IPS-15b (cell line): ENCODE measurements at regions not wholly inside any gene's neighbourhood (a gene's known extent, or its start where the extent isn't known, plus 50 kb on each side); places are given as distances from the start of the nearest gene placed in this dataset.
"Not testable (repeated sequence)": the region's sequence is repeated elsewhere in the genome, so short reads cannot be mapped to it uniquely, and the experiment has no call there.

Experiments
- H3K27me3 ChIP-seq: one replicate; pipeline ENCODE4 v1.6.1; 2013; ENCODE audit warnings: low read length; ENCODE audit not compliant: control insufficient read depth, insufficient read depth
- H3K36me3 ChIP-seq: one replicate; pipeline ENCODE4 v1.6.1; 2013; ENCODE audit warnings: low read length; ENCODE audit not compliant: control insufficient read depth, insufficient read depth
- H3K4me1 ChIP-seq: one replicate; pipeline ENCODE4 v1.6.1; 2013; ENCODE audit warnings: mild to moderate bottlenecking, low read length; ENCODE audit not compliant: control insufficient read depth, insufficient read depth
- H3K4me3 ChIP-seq: one replicate; pipeline ENCODE4 v1.5.1; 2013; ENCODE audit warnings: low read depth, low read length
- H3K9ac ChIP-seq: one replicate; pipeline ENCODE4 v1.6.1; 2013; ENCODE audit warnings: low read depth, mild to moderate bottlenecking, low read length
- H3K9me3 ChIP-seq: one replicate; pipeline ENCODE4 v1.6.1; 2013; ENCODE audit warnings: mild to moderate bottlenecking, low read length; ENCODE audit not compliant: control insufficient read depth, insufficient read depth

DNA sequence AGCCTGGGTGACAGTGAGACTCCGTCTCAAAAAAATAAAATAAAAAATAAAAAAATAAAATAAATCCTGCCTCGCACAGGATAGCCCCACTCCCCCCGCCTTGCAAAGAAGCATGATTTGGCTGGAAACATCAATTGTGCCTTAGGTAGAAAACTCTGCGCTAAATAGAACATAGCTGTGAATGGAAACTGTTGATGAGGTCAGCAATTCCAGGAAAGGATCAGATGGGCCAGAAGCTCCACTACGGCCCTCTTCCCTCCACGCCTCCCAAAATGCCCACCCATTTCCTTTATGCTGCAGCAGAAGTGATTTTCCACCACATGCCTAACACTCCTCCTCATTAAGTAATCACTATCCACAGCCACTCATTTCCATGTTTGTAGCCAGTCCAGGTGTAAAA lies 473.4 kb downstream of the XYLT1 start:
- Histone ChIP-seq H3K4me3 (no peak overlapping the region), H3K9ac (no peak overlapping the region), H3K9me3 (no peaks in the 10 kb centered on the region), H3K27me3 (no peaks in the 10 kb centered on the region), H3K4me1 (no peaks in the 10 kb centered on the region), H3K36me3 (no peaks in the 10 kb centered on the region)

DNA sequence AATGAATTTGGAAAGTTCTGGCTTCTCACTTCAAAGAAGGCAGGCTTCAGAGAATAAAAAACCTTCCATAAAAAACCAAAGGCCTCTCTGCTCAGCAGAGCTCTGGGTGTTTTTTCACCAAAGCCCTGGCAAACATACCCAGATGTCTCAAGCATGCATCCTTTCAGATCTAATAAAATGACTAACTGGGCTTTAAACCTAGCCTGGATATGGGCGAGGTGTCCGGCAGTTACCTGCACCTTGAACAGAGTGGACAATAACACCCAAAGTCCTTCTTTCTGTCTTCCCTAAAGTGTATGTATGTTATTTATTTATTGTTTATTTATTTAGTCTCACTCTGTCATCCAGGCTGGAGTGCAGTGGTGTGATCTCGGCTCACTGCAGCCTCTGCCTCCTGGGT lies 469.3 kb downstream of the XYLT1 start:
- Histone ChIP-seq H3K4me1 (no peaks in the 10 kb centered on the region), H3K36me3 (no peaks in the 10 kb centered on the region)

DNA sequence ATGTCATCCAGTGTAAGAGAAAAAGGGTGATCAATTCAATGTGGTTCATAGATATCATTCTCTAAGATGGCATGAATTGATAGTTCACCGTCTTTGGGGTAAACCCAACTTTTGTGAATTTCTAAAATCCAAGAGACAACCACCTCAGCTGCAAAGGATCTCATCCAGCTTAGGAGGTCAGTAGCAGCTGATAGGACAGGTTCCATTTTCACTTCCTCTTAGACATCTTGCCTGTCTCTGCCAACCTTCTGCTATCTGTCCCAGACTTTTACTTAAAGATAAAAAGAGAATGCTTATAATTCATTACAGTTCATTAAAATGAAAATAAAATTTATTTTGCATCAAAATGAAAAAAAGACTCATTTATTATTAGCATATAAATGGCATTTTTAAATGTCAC lies 468.2 kb downstream of the XYLT1 start:
- Histone ChIP-seq H3K9me3 (no peaks in the 10 kb centered on the region), H3K4me1 (no peaks in the 10 kb centered on the region), H3K36me3 (no peaks in the 10 kb centered on the region), H3K9ac (no peak overlapping the region), H3K4me3 (no peak overlapping the region), H3K27me3 (no peaks in the 10 kb centered on the region)

More for the DNA sequence above, 469.3 kb downstream of the XYLT1 start:
- Histone ChIP-seq H3K27me3 (no peaks in the 10 kb centered on the region), H3K4me3 (no peak overlapping the region), H3K9me3 (no peaks in the 10 kb centered on the region), H3K9ac (no peak overlapping the region)

DNA sequence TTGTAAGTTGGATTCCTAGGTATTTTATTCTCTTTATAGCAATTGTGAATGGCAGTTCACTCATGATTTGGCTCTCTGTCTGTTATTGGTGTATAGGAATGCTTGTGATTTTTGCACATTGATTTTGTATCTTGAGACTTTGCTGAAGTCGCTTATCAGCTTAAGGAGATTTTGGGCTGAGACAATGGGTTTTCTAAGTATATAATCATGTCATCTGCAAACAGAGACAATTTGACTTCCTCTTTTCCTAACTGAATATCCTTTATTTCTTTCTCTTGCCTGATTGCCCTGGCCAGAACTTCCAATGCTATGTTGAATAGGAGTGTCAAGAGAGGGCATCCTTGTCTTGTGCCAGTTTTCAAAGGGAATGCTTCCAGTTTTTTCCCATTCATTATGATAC lies 464.8 kb downstream of the XYLT1 start:
- not testable (repeated sequence) for H3K4me1 ChIP-seq, H3K4me3 ChIP-seq, H3K9ac ChIP-seq, H3K27me3 ChIP-seq, H3K9me3 ChIP-seq, H3K36me3 ChIP-seq

DNA sequence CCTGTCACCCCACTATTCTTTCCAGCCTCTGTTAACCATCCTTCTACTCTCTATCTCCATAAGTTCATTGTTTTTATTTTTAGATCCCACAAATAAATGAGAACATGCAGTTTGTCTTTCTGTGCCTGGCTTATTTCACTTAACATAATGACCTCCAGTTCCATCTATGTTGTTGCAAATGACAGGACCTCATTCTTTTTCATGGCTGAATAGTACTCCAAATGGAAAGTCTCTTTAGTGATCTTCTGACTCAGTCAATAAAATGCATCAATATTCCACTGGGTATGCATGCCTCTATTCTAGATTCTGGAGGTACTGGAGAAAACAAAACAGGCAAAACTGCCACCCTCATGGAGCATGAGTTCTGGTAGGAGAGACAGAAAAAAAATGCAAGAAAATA lies 459.0 kb downstream of the XYLT1 start:
- no peak overlapping the region for H3K9ac ChIP-seq
- no peaks in the 10 kb centered on the region for H3K27me3 ChIP-seq
- no peak overlapping the region for H3K4me3 ChIP-seq
- no peaks in the 10 kb centered on the region for H3K4me1 ChIP-seq
- H3K36me3 ChIP-seq = no peaks in the 10 kb centered on the region
- no peaks in the 10 kb centered on the region for H3K9me3 ChIP-seq

DNA sequence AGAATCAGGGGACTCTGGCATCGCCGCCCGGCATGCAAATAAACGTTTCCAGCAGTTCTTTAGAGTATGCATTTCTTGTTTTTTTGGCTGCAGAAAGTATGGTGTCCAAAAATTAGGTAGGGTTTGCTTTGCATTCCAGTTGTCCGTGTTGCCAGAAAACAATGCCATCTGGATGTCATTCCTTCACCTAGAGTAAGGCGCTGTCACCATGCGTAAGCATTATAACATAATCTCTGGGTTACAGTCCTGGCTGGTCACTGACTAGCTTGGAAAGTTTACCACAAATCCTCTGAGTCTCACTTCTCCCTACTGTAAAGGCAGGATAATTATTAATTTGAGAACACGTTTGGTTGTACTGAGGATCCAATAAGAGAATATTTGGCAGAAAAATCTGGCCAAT lies 457.7 kb downstream of the XYLT1 start:
- no peaks in the 10 kb centered on the region for H3K4me1 ChIP-seq
- no peaks in the 10 kb centered on the region for H3K9me3 ChIP-seq
- no peak overlapping the region for H3K4me3 ChIP-seq
- no peaks in the 10 kb centered on the region for H3K36me3 ChIP-seq
- no peaks in the 10 kb centered on the region for H3K27me3 ChIP-seq
- no peak overlapping the region for H3K9ac ChIP-seq

DNA sequence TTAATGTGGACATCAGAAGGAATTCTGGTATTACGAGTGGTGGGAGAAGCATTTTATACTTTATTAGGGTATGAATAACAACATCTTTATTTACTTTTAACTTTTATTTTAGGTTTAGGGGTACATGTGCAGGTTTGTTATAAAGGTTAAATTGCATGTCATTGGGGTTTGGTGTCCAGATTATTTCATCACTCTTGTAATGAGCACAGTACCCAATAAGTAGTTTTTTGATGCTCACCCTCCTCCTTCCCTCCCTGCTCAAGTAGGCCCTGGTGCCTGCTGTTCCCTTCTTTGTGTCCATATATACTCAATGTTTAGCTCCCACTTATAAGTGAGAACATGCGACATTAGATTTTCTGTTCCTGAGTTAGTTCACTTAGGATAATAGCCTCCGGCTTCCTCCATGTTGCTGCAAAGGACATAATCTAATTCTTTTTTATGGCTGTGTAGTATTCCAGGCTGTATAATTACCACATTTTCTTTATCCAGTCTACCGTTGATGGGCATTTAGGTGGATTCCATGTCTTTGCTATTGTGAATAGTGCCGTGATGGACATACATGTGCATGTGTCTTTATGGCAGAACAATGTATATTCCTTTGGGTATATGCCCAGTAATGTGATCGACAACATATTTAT lies 456.2 kb downstream of the XYLT1 start:
- no peak overlapping the region for H3K9ac ChIP-seq
- H3K4me3 ChIP-seq = no peak overlapping the region

DNA sequence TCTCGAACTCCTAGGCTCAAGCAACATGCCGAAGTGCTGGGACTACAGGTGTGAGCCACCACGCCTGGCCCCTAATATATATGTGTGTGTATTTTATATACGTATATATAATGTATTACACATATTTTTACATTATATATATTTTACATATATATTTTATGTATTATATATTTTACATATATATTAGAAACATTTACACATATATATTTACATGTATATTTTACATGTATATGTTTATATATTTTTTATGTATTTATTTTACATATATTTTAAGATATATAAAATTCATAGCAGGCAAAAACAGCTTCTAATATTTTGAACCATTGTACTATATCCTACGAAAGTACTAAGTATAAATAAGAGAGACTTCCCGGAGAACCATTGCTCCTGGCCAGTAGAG lies 455.1 kb downstream of the XYLT1 start:
- H3K4me1 ChIP-seq = no peaks in the 10 kb centered on the region
- H3K4me3 ChIP-seq = no peak overlapping the region
- no peaks in the 10 kb centered on the region for H3K27me3 ChIP-seq
- no peak overlapping the region for H3K9ac ChIP-seq
- H3K9me3 ChIP-seq = no peaks in the 10 kb centered on the region
- no peaks in the 10 kb centered on the region for H3K36me3 ChIP-seq

More for the DNA sequence above, 456.2 kb downstream of the XYLT1 start:
- no peaks in the 10 kb centered on the region for H3K36me3 ChIP-seq
- H3K9me3 ChIP-seq = no peaks in the 10 kb centered on the region
- no peaks in the 10 kb centered on the region for H3K27me3 ChIP-seq
- H3K4me1 ChIP-seq = no peaks in the 10 kb centered on the region

DNA sequence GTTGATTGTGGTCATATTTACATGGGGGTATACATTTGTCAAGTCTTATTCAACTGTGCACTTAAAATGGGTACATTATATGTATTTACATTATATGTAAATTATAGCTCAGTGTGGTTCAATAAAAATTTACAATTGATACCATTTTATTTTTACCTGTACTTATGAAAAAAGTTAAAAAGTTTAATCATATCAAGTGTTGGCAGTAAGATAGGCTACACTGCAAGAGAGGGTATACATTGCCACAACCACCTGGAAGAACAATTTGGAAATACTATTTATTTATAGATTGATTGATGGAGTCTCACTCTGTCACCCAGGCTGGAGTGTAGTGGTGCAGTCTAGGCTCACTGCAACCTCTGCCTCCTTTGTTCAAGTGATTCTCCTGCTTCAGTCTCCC lies 453.3 kb downstream of the XYLT1 start:
- Histone ChIP-seq H3K27me3 (no peaks in the 10 kb centered on the region), H3K36me3 (no peaks in the 10 kb centered on the region), H3K9me3 (no peaks in the 10 kb centered on the region), H3K4me3 (no peak overlapping the region), H3K9ac (no peak overlapping the region), H3K4me1 (no peaks in the 10 kb centered on the region)

DNA sequence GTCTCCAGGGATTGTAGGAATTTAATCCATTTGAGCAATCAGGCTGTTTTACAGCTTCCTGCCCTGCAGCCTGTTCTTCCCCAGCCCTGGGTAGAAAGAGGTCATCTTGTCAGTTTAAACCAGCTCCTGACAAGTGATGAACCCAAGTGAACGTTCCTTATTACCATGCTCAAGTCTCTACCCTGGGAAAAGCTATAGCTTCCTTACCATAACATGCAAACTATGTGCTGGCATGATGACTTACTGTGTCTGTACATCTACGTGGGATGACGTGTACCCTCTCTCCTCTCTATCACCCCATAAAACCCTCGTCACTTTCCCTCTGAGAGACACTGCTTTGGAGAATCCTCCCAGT lies 452.2 kb downstream of the XYLT1 start:
- Histone ChIP-seq H3K36me3 (no peaks in the 10 kb centered on the region), H3K9ac (no peak overlapping the region), H3K4me1 (no peaks in the 10 kb centered on the region), H3K4me3 (no peak overlapping the region), H3K9me3 (no peaks in the 10 kb centered on the region), H3K27me3 (no peaks in the 10 kb centered on the region)

DNA sequence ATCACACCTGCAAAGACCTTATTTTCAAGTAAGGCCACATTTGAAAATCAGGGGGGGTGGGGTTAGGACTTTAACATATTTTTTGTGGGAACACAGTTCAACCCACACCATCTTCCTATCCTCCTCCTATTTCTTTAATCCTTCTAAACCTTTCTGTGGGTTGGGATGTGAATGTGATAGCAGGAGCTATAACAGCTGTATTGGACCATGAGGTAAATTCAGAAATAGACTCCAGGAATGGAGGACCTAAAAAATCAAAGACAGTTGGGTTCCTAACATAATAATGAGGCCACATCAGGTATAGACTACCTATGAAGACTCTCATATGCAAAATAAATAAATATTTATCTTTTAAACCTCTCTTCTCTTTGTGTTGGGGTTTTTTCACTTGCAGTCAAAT lies 451.4 kb downstream of the XYLT1 start:
- no peaks in the 10 kb centered on the region for H3K27me3 ChIP-seq
- no peaks in the 10 kb centered on the region for H3K9me3 ChIP-seq

DNA sequence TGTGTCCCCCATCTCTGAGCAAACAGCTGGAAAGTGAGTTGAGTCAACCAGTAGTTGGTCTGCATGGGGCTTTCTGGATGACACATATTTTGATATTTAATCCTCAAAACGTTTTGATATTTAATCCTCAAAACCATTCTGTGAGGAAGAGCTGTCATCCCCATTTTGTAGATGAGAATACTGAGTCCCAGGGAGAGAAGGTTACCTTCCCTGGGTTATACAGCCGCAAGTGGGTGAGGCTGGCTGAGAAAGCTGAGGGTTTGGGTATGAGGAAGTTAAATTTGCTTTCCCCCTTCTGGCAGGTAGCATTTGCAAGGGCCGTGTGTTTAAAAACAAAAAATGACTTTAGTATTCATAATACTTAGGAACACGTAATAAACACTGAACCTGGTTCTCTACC lies 447.2 kb downstream of the XYLT1 start:
- no peak overlapping the region for H3K4me3 ChIP-seq
- H3K27me3 ChIP-seq = no peaks in the 10 kb centered on the region
- H3K4me1 ChIP-seq = no peaks in the 10 kb centered on the region
- H3K9me3 ChIP-seq = no peaks in the 10 kb centered on the region
- H3K36me3 ChIP-seq = no peaks in the 10 kb centered on the region
- H3K9ac ChIP-seq = no peak overlapping the region

More for the DNA sequence above, 451.4 kb downstream of the XYLT1 start:
- no peak overlapping the region for H3K9ac ChIP-seq
- H3K4me1 ChIP-seq = no peaks in the 10 kb centered on the region
- H3K4me3 ChIP-seq = no peak overlapping the region
- H3K36me3 ChIP-seq = no peaks in the 10 kb centered on the region
